Esophagus muscularis mucosa (tissue), 4 donors: ENCODE measurements at regions not wholly inside any gene's neighbourhood (a gene's known extent, or its start where the extent isn't known, plus 50 kb on each side); places are given as distances from the start of the nearest gene placed in this dataset.
A peak's percentile ranks its signal among the peaks of the same experiment; 100 is the strongest.

Source experiments
- DNase-seq: peaks from one replicate; pipeline ENCODE4 v3.0.0-alpha.2; 2017; ENCODE audit errors: extremely low spot score
- H3K27ac ChIP-seq, 4 donors: fragments of 200-600 bp; sonication (generic); replicated peaks in 1 of 4; 1 replicate in 3 of 4; 2 replicates in 1 of 4; pipeline ENCODE4 v1.5.1; 2016 to 2019; ENCODE audit warnings: mild to moderate bottlenecking in 1 of 4
- H3K27me3 ChIP-seq, 4 donors: fragments of 200-600 bp; sonication (generic); one replicate each; pipeline versions ENCODE4 v1.5.1 to v1.6.0; 2016 to 2019
- H3K36me3 ChIP-seq, 4 donors: fragments of 200-600 bp; sonication (generic); one replicate each; pipeline ENCODE4 v1.5.1; 2016 to 2019
- H3K4me1 ChIP-seq, 4 donors: fragments of 200-600 bp; sonication (generic); one replicate each; pipeline ENCODE4 v1.5.1; 2016 to 2019
- H3K4me3 ChIP-seq, 4 donors: fragments of 200-600 bp; sonication (generic); 1 replicate in 2 of 4; 2 replicates in 2 of 4; pipeline ENCODE4 v1.5.1; 2016 to 2019; ENCODE audit warnings: mild to moderate bottlenecking in 4 of 4, moderate library complexity in 1 of 4
- H3K9me3 ChIP-seq, 4 donors: fragments of 200-600 bp; sonication (generic); 1 replicate in 3 of 4; 2 replicates in 1 of 4; pipeline ENCODE4 v1.5.1; 2016 to 2019
- EP300 ChIP-seq: sonication (generic); formaldehyde crosslinking; IDR thresholded peaks from one replicate; pipeline ENCODE4 v1.6.1; 2017; ENCODE audit warnings: antibody characterized with exemption
- POLR2A ChIP-seq: fragments of 450-650 bp; IDR thresholded peaks from one replicate; pipeline ENCODE4 v1.6.1; 2017; ENCODE audit warnings: antibody characterized with exemption, moderate library complexity, mild to moderate bottlenecking, low read depth
- POLR2AphosphoS5 ChIP-seq, 2 donors: sonication (generic); formaldehyde crosslinking; IDR thresholded peaks; one replicate each; pipeline ENCODE4 v1.6.1; 2017; ENCODE audit warnings: antibody characterized with exemption in 2 of 2
- WGBS: methylation state at CpG from one replicate; pipeline ENCODE4 v1.1.5; 2018; 5-methylcytosine and 5-hydroxymethylcytosine counted together
- intact Hi-C: fragments of 100-400 bp; cut with DNase I; formaldehyde crosslinking; loops from one replicate; pipeline ENCODE4 v1.15.1; 2023
- TF ChIP-seq, protein P1 (sequence below), 3 experiments: fragments of 200-600 bp in 2 of 3; fragments of 450-650 bp in 1 of 3; sonication (generic) in 2 of 3; IDR thresholded peaks; one replicate each; pipeline ENCODE4 v1.5.1; 2017 to 2019; ENCODE audit warnings: antibody characterized with exemption in 3 of 3, mild to moderate bottlenecking in 2 of 3, moderate library complexity in 1 of 3

DNA sequence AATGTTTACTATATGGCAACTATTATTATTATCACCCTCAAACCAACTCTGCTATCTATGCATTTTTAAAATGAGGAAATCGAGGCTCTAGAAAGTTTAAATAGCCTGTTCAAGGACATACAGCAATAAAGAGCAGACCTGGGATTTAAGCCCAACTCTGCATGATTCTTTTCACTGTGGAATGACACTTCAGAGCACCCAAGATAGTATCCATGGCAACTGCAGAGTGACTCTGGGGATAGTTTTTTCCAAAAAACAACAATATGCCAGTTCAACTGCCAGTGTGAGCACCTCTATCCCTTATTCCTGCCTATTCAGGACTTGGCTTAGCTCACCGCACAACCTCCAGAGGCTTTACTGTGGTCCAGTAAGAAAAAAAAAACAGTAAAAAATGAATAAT lies 293.9 kb downstream of the BRINP2 start:
- Histone ChIP-seq H3K27me3 (no peaks in the 10 kb centered on the region), H3K36me3 (no peaks in the 10 kb centered on the region), H3K9me3 (no peaks in the 10 kb centered on the region), H3K4me1 (no peaks in the 10 kb centered on the region), H3K27ac (no peak overlapping the region), H3K4me3 (no peak overlapping the region)
- intact Hi-C loops: no loop called here
- no peak for DNase-seq
- 78% methylated on average over 2 of the region's 2 CpGs for WGBS
- TF ChIP-seq, protein P1, sequence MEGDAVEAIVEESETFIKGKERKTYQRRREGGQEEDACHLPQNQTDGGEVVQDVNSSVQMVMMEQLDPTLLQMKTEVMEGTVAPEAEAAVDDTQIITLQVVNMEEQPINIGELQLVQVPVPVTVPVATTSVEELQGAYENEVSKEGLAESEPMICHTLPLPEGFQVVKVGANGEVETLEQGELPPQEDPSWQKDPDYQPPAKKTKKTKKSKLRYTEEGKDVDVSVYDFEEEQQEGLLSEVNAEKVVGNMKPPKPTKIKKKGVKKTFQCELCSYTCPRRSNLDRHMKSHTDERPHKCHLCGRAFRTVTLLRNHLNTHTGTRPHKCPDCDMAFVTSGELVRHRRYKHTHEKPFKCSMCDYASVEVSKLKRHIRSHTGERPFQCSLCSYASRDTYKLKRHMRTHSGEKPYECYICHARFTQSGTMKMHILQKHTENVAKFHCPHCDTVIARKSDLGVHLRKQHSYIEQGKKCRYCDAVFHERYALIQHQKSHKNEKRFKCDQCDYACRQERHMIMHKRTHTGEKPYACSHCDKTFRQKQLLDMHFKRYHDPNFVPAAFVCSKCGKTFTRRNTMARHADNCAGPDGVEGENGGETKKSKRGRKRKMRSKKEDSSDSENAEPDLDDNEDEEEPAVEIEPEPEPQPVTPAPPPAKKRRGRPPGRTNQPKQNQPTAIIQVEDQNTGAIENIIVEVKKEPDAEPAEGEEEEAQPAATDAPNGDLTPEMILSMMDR (IDR thresholded peaks at IDR 0.05): no peak
- no peak for TF ChIP-seq POLR2AphosphoS5 (IDR thresholded peaks at IDR 0.05)
- no peak for TF ChIP-seq EP300
- no peak for TF ChIP-seq POLR2A

DNA sequence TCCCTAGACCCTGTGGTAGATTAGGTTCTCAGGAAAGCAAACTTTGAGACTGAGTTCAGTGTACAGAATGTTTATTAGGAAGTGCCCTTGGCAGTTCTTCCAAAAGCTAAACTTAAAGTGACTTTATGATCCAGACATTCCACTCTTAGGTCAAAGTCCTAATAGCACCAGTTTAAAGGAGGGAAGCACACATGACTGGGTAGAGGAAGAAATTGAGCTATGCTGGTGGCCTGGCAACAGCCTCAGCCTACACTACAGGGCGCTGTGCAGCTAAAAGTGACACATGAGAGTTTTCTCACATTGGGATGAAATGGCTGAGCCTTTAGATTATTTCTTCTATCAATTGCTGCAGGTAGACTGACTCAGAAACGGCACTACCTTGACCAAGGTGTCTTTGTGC lies 280.4 kb downstream of the BRINP2 start:
- WGBS: 93% methylated on average over 1 of the region's 2 CpGs
- no peak for TF ChIP-seq POLR2A
- TF ChIP-seq, protein P1 (IDR thresholded peaks at IDR 0.05): no peak
- no peak for TF ChIP-seq EP300
- TF ChIP-seq POLR2AphosphoS5 (IDR thresholded peaks at IDR 0.05): no peak
- intact Hi-C loops: no loop called here
- H3K4me3 ChIP-seq: no peak overlapping the region
- no peaks in the 10 kb centered on the region for H3K27me3 ChIP-seq
- H3K27ac ChIP-seq: no peak overlapping the region
- H3K4me1 ChIP-seq: peaks cover 0 to 19% (median 11%) of the 10 kb centered on the region in 4 donors
- DNase-seq: no peak
- H3K9me3 ChIP-seq: no peaks in the 10 kb centered on the region
- no peaks in the 10 kb centered on the region for H3K36me3 ChIP-seq

DNA sequence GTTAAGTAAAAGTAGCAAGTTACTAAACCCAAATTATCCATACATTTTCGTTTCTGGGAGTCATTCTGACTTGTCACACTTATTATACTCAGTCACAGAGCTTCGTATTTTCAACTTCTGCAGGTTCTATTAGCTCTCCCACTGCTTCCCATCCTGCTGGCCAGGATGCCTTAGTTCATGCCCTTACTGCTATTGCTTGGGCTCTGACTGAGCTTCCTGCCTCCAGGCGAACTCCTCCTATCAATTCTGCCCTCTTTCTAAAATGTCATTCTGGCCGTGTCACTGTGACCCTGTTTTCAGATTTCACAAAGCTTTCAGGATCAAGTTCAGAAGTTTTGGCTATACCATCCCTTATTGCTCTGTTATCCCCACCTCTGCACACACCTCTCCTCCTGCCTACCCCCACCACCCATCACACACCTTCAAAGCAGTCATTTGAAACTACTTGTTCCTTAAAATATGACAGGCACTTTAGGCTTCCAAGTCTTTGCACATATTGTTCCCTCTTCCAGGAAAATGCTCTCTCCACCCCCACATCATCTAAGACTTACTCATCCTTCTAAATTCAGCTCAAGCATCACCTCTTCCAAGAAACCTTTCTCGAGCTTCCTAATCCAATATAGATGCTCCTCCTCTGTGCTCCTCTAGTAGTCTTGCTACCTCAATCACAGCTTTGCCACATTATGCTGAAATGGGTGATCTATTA lies 278.0 kb downstream of the BRINP2 start:
- intact Hi-C loops: loop anchor here (10.0 kb wide), 1 partner anchor 174 kb away; no protein-coding TSS in a partner anchor
- H3K4me1 ChIP-seq: peaks cover 0 to 35% (median 21%) of the 10 kb centered on the region in 4 donors
- TF ChIP-seq EP300 (peak; percentile 57), POLR2AphosphoS5 (IDR thresholded peaks at IDR 0.05) (peak; percentile 29 to 83), POLR2A (no peak)
- no peaks in the 10 kb centered on the region for H3K36me3 ChIP-seq
- H3K4me3 ChIP-seq: no peak overlapping the region
- no peaks in the 10 kb centered on the region for H3K9me3 ChIP-seq
- WGBS: 60% methylated on average over 5 of the region's 5 CpGs
- no peak for DNase-seq
- no peak overlapping the region for H3K27ac ChIP-seq
- no peaks in the 10 kb centered on the region for H3K27me3 ChIP-seq

DNA sequence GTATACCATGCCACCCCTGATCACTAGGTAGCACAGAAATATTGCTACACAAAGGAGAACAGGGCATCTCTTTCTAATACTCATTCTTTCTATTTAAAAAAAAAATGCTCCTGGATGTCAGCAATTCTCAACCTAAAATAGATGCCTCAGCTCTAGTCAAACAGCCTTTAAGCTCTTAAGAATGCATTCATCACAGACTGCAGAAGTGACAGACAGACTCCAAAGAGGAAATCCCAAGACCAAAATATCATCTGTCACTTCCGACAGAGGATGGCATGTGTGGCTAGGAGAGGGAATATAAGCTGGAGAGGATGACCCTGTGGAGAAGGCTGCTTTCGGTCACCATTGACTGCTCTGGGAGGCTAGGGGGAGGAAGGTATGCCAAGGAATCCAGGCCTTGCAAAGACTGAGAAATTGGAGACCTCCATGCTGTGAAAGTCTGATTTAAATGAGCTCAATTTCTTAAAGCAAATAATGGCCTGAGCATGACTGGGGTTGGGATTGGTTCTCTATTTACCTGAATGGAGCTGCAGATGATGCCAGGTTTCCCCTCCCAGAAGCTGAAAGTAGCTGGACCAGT lies 277.4 kb downstream of the BRINP2 start:
- Histone ChIP-seq H3K27me3 (no peaks in the 10 kb centered on the region), H3K9me3 (no peaks in the 10 kb centered on the region), H3K27ac (no peak overlapping the region), H3K4me1 (peaks cover 0 to 35% (median 21%) of the 10 kb centered on the region in 4 donors), H3K36me3 (no peaks in the 10 kb centered on the region), H3K4me3 (no peak overlapping the region)
- TF ChIP-seq POLR2AphosphoS5 (IDR thresholded peaks at IDR 0.05): no peak
- TF ChIP-seq, protein P1 (IDR thresholded peaks at IDR 0.05): no peak
- no peak for TF ChIP-seq POLR2A
- no peak for TF ChIP-seq EP300
- no peak for DNase-seq
- intact Hi-C loops: loop anchor here (10.0 kb wide), 1 partner anchor 173 kb away; no protein-coding TSS in a partner anchor
- 73% methylated on average over 2 of the region's 2 CpGs for WGBS

DNA sequence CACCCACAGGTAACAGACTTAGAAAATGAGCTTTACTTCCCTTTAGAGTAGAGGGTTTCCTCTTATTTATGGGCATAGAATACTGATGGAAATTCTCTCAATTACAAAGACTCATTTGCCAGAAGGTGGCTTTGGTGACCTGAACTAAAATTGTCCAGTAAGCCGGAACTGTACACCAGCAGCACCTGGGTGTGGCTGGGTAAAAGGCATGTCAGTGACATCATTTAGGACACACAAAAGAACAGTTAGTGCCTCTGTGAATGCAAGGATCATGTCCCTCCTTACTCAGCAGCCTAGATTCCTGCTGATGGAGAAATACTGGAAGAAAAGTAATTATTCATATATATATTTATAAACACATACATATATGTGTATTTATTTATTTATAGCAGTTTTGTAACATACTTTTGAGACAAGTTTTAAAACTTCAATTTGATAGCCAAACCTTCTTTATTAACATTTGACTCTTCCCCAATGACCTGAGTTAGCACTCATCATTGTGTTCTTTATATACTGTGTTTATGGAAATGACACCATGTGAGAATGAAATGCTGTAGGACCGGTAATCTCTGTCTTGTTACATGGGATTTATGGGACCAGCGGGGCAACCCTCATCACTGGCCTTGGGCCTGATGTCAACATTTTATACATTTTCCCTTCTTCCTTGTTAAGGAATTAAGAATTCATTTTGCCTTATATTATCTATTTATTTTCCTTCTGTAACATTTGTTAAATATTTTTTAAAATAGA lies 274.4 kb downstream of the BRINP2 start:
- Histone ChIP-seq H3K9me3 (no peaks in the 10 kb centered on the region), H3K4me1 (peaks cover 0 to 35% (median 21%) of the 10 kb centered on the region in 4 donors), H3K27me3 (no peaks in the 10 kb centered on the region), H3K4me3 (no peak overlapping the region), H3K27ac (no peak overlapping the region), H3K36me3 (no peaks in the 10 kb centered on the region)
- TF ChIP-seq POLR2AphosphoS5 (IDR thresholded peaks at IDR 0.05) (peak in 1 of 2 donors; percentile 6), EP300 (no peak)
- WGBS: 65% methylated on average over 3 of the region's 3 CpGs
- DNase-seq: no peak
- intact Hi-C loops: loop anchor here (10.0 kb wide), 1 partner anchor 170 kb away; no protein-coding TSS in a partner anchor
